HEK293 (cell line): ENCODE measurements at regions not wholly inside any gene's neighbourhood (a gene's known extent, or its start where the extent isn't known, plus 50 kb on each side); places are given as distances from the start of the nearest gene placed in this dataset.

Experiments
- CTCF ChIA-PET: fragments of 350-600 bp; formaldehyde crosslinking; extraction: SDS; loops from one replicate; lab custom pipeline; 2021; ENCODE audit warnings: antibody characterized with exemption; lab: Yijun Ruan, JAX
- POLR2A ChIA-PET: fragments of 300-600 bp; formaldehyde crosslinking; extraction: SDS; loops from one replicate; lab custom pipeline; 2020; ENCODE audit warnings: antibody characterized with exemption, inconsistent platforms; lab: Yijun Ruan, JAX
- H3K27ac ChIP-seq: fragments of 200-500 bp; sonication (Bioruptor generic); 2 replicates; pipeline ENCODE4 v1.5.1; 2014; ENCODE audit warnings: low read depth, low read length, control low read depth, inconsistent platforms; ENCODE audit errors: extremely low read depth
- H3K36me3 ChIP-seq, 2 experiments: fragments of 200-500 bp in 1 of 2; sonication (Bioruptor generic) in 1 of 2; 1 replicate in 1 of 2; 2 replicates in 1 of 2; pipeline ENCODE4 v1.5.1; 2014 to 2017; ENCODE audit warnings: inconsistent platforms in 2 of 2, low read length in 2 of 2; ENCODE audit not compliant: control insufficient read depth in 2 of 2, insufficient read depth in 1 of 2
- H3K4me1 ChIP-seq: fragments of 200-500 bp; sonication (Bioruptor generic); 2 replicates; pipeline ENCODE4 v1.5.1; 2014; ENCODE audit warnings: mild to moderate bottlenecking, low read length, inconsistent platforms; ENCODE audit not compliant: control insufficient read depth, insufficient read depth
- H3K4me3 ChIP-seq: 2 replicates; pipeline ENCODE4 v1.5.1; 2011; ENCODE audit warnings: low read depth, mild to moderate bottlenecking, control low read depth, low read length, moderate library complexity
- H3K9me3 ChIP-seq: fragments of 200-500 bp; sonication (Bioruptor generic); 2 replicates; pipeline ENCODE4 v1.5.1; 2014; ENCODE audit warnings: low read depth, low read length, inconsistent platforms; ENCODE audit not compliant: control insufficient read depth, insufficient read depth
- EGR2 ChIP-seq: fragments of 450-650 bp; formaldehyde crosslinking; IDR thresholded peaks from 2 replicates; pipeline ENCODE4 v1.5.1; 2016; ENCODE audit warnings: low read depth, missing biosample characterization, missing genetic modification characterization
- GLI2 ChIP-seq: fragments of 450-650 bp; formaldehyde crosslinking; IDR thresholded peaks from 2 replicates; pipeline ENCODE4; 2017; ENCODE audit warnings: missing biosample characterization, missing genetic modification characterization, low read depth, borderline replicate concordance
- KLF9 ChIP-seq: fragments of 450-650 bp; formaldehyde crosslinking; IDR thresholded peaks from 2 replicates; pipeline ENCODE4 v1.5.1; 2016; ENCODE audit warnings: missing biosample characterization, missing genetic modification characterization, low read depth
- PRDM1 ChIP-seq: fragments of 450-650 bp; formaldehyde crosslinking; IDR thresholded peaks from 2 replicates; pipeline ENCODE4; 2016; ENCODE audit warnings: missing biosample characterization, missing genetic modification characterization
- SP2 ChIP-seq: fragments of 450-650 bp; formaldehyde crosslinking; IDR thresholded peaks from 2 replicates; pipeline ENCODE4 v1.5.1; 2016; ENCODE audit warnings: missing biosample characterization, missing genetic modification characterization
- YY2 ChIP-seq: fragments of 450-650 bp; formaldehyde crosslinking; IDR thresholded peaks from 2 replicates; pipeline ENCODE4 v1.5.1; 2016; ENCODE audit warnings: missing biosample characterization, missing genetic modification characterization
- ZFHX2 ChIP-seq: fragments of 450-650 bp; formaldehyde crosslinking; conservative IDR thresholded peaks from 2 replicates; pipeline ENCODE4 v1.5.1; 2016; ENCODE audit warnings: missing biosample characterization, missing genetic modification characterization
- ZNF354C ChIP-seq: fragments of 450-650 bp; formaldehyde crosslinking; IDR thresholded peaks from 2 replicates; pipeline ENCODE4 v1.5.1; 2016; ENCODE audit warnings: missing biosample characterization, missing genetic modification characterization, low read depth, borderline replicate concordance
- ZNF391 ChIP-seq: fragments of 450-650 bp; formaldehyde crosslinking; IDR thresholded peaks from 2 replicates; pipeline ENCODE4 v1.5.1; 2016; ENCODE audit warnings: low read depth, missing biosample characterization, missing genetic modification characterization, borderline replicate concordance
- ZNF433 ChIP-seq: fragments of 450-650 bp; formaldehyde crosslinking; IDR thresholded peaks from 2 replicates; pipeline ENCODE4 v1.5.1; 2016; ENCODE audit warnings: missing biosample characterization, missing genetic modification characterization, low read depth
- ZNF514 ChIP-seq: fragments of 450-650 bp; formaldehyde crosslinking; IDR thresholded peaks from 2 replicates; pipeline ENCODE4 v1.5.1; 2016; ENCODE audit warnings: missing biosample characterization, missing genetic modification characterization
- ZNF670 ChIP-seq: fragments of 450-650 bp; formaldehyde crosslinking; IDR thresholded peaks from 2 replicates; pipeline ENCODE4 v1.5.1; 2016; ENCODE audit warnings: missing biosample characterization, missing genetic modification characterization, low read depth
- ZNF776 ChIP-seq: fragments of 450-650 bp; formaldehyde crosslinking; IDR thresholded peaks from 2 replicates; pipeline ENCODE4 v1.5.0; 2017; ENCODE audit warnings: missing biosample characterization, missing genetic modification characterization, borderline replicate concordance
- ZXDB ChIP-seq: fragments of 450-650 bp; formaldehyde crosslinking; IDR thresholded peaks from 2 replicates; pipeline ENCODE4 v1.5.1; 2016; ENCODE audit warnings: missing biosample characterization, missing genetic modification characterization
- TF ChIP-seq, protein P1 (sequence below): fragments of 450-650 bp; formaldehyde crosslinking; IDR thresholded peaks from 2 replicates; pipeline ENCODE4 v1.5.1; 2017; ENCODE audit warnings: missing biosample characterization, missing genetic modification characterization
- TF ChIP-seq, protein P2 (sequence below): fragments of 450-650 bp; formaldehyde crosslinking; IDR thresholded peaks from 2 replicates; pipeline ENCODE4 v1.5.1; 2016; ENCODE audit warnings: missing biosample characterization, missing genetic modification characterization, borderline replicate concordance
- TF ChIP-seq, protein P3 (sequence below): fragments of 450-650 bp; IDR thresholded peaks from 2 replicates; pipeline ENCODE4 v1.5.1; 2018; ENCODE audit warnings: missing biosample characterization, missing genetic modification characterization
- TF ChIP-seq, protein P4 (sequence below): fragments of 450-650 bp; formaldehyde crosslinking; conservative IDR thresholded peaks from 2 replicates; pipeline ENCODE4 v1.5.1; 2016; ENCODE audit warnings: low read depth, missing biosample characterization, missing genetic modification characterization
- TF ChIP-seq, protein P5 (sequence below): fragments of 450-650 bp; formaldehyde crosslinking; IDR thresholded peaks from 2 replicates; pipeline ENCODE4 v1.5.1; 2017; ENCODE audit warnings: missing biosample characterization, missing genetic modification characterization

DNA sequence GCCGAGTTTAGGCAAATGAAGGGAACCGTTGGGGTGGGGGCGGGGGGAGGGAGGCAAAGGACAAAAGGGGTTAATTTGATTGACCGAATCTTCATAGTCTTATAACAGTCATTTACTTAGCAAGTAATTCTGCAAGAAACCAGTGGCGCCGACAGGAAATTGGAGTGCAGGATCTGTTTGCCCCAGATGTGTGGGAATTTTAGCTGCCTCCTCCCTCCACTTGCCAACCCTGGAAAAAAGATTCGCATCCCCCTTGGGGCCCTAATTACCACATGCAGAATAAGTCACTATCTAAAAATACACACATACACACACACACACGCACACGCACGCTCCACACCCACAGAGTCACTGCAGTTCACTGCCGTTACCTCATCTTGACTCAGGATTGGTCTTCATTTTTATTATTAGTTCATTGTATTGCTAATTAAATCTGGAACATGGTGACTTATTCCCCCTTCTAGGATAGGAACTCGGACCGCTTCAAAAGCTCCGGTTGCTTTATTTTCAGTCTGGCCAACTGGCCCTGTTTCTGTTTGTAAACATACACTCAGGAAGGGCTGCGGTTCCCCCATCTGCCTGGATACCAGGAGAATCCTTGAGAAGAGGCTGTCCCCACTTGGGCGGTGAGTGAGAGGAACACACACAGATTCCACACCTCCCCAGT, 241.6 kb upstream of the SALL1 start:
- ChIA-PET POLR2A (no interaction called here), CTCF (no interaction called here)
- Histone ChIP-seq H3K4me3 (no peak overlapping the region), H3K36me3 (no peaks in the 10 kb centered on the region), H3K27ac (no peak overlapping the region; the same call in 1 of the 2 replicates), H3K4me1 (peaks cover 4% of the 10 kb centered on the region; the same call in 1 of the 2 replicates), H3K9me3 (no peaks in the 10 kb centered on the region)
- TF ChIP-seq YY2 (tag by site-specific recombination) (no peak), EGR2 (tag by site-specific recombination) (peak; percentile 60; the same call in 1 of the 2 replicates), ZNF776 (tag by site-specific recombination) (no peak), ZFHX2 (peak; percentile 71)
- TF ChIP-seq, protein P1, sequence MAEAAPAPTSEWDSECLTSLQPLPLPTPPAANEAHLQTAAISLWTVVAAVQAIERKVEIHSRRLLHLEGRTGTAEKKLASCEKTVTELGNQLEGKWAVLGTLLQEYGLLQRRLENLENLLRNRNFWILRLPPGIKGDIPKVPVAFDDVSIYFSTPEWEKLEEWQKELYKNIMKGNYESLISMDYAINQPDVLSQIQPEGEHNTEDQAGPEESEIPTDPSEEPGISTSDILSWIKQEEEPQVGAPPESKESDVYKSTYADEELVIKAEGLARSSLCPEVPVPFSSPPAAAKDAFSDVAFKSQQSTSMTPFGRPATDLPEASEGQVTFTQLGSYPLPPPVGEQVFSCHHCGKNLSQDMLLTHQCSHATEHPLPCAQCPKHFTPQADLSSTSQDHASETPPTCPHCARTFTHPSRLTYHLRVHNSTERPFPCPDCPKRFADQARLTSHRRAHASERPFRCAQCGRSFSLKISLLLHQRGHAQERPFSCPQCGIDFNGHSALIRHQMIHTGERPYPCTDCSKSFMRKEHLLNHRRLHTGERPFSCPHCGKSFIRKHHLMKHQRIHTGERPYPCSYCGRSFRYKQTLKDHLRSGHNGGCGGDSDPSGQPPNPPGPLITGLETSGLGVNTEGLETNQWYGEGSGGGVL (tag by site-specific recombination) = peak; percentile 38

DNA sequence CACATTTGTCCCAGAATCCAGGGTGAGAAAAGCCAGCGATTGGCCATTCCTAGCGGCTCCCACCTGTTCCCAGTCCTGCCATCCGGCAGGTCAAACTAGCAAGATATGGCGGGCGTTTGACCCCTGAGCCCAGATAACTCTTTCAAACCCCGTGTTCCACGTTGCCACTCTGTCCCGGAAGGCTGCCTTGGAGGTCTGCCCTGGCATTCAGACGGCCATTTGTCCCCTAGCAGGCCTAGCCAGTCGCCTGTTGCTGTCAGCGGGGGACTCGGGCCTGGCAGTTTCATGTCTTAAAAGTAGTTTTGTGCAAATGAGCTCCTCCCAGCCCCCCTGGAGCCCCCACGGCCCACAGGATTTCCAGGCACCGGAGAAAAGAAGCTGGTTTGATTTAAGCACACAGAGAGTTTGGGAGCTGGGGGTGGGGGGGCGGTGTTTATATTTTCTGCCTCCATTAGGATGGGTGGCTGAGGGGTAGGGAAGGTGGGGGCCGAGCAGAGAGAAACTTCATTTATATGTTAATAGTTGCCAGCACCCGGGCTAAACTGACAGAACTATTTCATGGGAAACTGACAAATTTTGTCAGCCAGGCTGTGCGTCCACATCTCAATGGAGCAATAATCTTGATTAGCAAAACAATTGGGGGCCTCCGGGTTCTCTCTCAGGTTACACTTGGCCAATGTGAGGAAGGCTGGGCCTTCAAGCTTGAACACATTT, 240.9 kb upstream of the SALL1 start:
- no peak overlapping the region for H3K4me3 ChIP-seq
- no peaks in the 10 kb centered on the region for H3K9me3 ChIP-seq
- peaks cover 4% of the 10 kb centered on the region; the same call in 1 of the 2 replicates for H3K4me1 ChIP-seq
- POLR2A ChIA-PET = no interaction called here
- H3K27ac ChIP-seq = no peak overlapping the region
- CTCF ChIA-PET = interaction anchor here (0.6 kb wide), 1 partner anchor 104 kb away, joined by 3 read pairs; no protein-coding TSS in a partner anchor
- H3K36me3 ChIP-seq = no peaks in the 10 kb centered on the region
- no peak for TF ChIP-seq GLI2 (tag by site-specific recombination)
- TF ChIP-seq ZNF354C (tag by site-specific recombination) = no peak
- no peak for TF ChIP-seq ZNF670 (tag by site-specific recombination)
- TF ChIP-seq, protein P2, sequence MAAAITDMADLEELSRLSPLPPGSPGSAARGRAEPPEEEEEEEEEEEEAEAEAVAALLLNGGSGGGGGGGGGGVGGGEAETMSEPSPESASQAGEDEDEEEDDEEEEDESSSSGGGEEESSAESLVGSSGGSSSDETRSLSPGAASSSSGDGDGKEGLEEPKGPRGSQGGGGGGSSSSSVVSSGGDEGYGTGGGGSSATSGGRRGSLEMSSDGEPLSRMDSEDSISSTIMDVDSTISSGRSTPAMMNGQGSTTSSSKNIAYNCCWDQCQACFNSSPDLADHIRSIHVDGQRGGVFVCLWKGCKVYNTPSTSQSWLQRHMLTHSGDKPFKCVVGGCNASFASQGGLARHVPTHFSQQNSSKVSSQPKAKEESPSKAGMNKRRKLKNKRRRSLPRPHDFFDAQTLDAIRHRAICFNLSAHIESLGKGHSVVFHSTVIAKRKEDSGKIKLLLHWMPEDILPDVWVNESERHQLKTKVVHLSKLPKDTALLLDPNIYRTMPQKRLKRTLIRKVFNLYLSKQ (tag by site-specific recombination) = no peak
- TF ChIP-seq ZXDB (tag by site-specific recombination) = no peak
- TF ChIP-seq ZNF433 (tag by site-specific recombination) = no peak
- TF ChIP-seq KLF9 (tag by site-specific recombination) = no peak
- TF ChIP-seq ZNF391 (tag by site-specific recombination) = no peak
- TF ChIP-seq, protein P3, sequence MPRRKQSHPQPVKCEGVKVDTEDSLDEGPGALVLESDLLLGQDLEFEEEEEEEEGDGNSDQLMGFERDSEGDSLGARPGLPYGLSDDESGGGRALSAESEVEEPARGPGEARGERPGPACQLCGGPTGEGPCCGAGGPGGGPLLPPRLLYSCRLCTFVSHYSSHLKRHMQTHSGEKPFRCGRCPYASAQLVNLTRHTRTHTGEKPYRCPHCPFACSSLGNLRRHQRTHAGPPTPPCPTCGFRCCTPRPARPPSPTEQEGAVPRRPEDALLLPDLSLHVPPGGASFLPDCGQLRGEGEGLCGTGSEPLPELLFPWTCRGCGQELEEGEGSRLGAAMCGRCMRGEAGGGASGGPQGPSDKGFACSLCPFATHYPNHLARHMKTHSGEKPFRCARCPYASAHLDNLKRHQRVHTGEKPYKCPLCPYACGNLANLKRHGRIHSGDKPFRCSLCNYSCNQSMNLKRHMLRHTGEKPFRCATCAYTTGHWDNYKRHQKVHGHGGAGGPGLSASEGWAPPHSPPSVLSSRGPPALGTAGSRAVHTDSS (tag by site-specific recombination) = no peak
- no peak for TF ChIP-seq ZNF514
- TF ChIP-seq, protein P4, sequence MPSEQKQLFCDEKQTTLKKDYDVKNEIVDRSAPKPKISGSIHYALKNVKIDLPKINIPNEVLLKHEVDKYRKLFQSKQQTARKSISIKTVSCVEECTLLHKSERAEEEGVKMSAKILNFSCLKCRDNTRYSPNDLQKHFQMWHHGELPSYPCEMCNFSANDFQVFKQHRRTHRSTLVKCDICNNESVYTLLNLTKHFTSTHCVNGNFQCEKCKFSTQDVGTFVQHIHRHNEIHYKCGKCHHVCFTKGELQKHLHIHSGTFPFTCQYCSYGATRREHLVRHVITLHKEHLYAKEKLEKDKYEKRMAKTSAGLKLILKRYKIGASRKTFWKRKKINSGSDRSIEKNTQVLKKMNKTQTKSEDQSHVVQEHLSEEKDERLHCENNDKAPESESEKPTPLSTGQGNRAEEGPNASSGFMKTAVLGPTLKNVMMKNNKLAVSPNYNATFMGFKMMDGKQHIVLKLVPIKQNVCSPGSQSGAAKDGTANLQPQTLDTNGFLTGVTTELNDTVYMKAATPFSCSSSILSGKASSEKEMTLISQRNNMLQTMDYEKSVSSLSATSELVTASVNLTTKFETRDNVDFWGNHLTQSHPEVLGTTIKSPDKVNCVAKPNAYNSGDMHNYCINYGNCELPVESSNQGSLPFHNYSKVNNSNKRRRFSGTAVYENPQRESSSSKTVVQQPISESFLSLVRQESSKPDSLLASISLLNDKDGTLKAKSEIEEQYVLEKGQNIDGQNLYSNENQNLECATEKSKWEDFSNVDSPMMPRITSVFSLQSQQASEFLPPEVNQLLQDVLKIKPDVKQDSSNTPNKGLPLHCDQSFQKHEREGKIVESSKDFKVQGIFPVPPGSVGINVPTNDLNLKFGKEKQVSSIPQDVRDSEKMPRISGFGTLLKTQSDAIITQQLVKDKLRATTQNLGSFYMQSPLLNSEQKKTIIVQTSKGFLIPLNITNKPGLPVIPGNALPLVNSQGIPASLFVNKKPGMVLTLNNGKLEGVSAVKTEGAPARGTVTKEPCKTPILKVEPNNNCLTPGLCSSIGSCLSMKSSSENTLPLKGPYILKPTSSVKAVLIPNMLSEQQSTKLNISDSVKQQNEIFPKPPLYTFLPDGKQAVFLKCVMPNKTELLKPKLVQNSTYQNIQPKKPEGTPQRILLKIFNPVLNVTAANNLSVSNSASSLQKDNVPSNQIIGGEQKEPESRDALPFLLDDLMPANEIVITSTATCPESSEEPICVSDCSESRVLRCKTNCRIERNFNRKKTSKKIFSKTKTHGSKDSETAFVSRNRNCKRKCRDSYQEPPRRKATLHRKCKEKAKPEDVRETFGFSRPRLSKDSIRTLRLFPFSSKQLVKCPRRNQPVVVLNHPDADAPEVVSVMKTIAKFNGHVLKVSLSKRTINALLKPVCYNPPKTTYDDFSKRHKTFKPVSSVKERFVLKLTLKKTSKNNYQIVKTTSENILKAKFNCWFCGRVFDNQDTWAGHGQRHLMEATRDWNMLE (tag by site-specific recombination) = no peak
- no peak for TF ChIP-seq PRDM1 (tag by site-specific recombination)
- no peak for TF ChIP-seq SP2
- TF ChIP-seq YY2 (tag by site-specific recombination) = no peak
- TF ChIP-seq, protein P5, sequence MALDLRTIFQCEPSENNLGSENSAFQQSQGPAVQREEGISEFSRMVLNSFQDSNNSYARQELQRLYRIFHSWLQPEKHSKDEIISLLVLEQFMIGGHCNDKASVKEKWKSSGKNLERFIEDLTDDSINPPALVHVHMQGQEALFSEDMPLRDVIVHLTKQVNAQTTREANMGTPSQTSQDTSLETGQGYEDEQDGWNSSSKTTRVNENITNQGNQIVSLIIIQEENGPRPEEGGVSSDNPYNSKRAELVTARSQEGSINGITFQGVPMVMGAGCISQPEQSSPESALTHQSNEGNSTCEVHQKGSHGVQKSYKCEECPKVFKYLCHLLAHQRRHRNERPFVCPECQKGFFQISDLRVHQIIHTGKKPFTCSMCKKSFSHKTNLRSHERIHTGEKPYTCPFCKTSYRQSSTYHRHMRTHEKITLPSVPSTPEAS (tag by site-specific recombination) = no peak
